ENCODE measurements at regions not wholly inside any gene's neighbourhood (a gene's known extent, or its start where the extent isn't known, plus 50 kb on each side); places are given as distances from the start of the nearest gene placed in this dataset.

GRCh38 chr7:85275204-85275603, 88.3 kb upstream of the SEMA3D start:
- TF ChIP-seq, protein P1, sequence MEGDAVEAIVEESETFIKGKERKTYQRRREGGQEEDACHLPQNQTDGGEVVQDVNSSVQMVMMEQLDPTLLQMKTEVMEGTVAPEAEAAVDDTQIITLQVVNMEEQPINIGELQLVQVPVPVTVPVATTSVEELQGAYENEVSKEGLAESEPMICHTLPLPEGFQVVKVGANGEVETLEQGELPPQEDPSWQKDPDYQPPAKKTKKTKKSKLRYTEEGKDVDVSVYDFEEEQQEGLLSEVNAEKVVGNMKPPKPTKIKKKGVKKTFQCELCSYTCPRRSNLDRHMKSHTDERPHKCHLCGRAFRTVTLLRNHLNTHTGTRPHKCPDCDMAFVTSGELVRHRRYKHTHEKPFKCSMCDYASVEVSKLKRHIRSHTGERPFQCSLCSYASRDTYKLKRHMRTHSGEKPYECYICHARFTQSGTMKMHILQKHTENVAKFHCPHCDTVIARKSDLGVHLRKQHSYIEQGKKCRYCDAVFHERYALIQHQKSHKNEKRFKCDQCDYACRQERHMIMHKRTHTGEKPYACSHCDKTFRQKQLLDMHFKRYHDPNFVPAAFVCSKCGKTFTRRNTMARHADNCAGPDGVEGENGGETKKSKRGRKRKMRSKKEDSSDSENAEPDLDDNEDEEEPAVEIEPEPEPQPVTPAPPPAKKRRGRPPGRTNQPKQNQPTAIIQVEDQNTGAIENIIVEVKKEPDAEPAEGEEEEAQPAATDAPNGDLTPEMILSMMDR (IDR thresholded peaks at IDR 0.05; ENCODE audit: low read depth, low read length, missing input control) = no peak
- no peak for TF ChIP-seq TAF1 (conservative IDR thresholded peaks at IDR 0.05)

Data from liver (tissue), 3 donors.